HK-2 (cell line): ENCODE measurements at regions not wholly inside any gene's neighbourhood (a gene's known extent, or its start where the extent isn't known, plus 50 kb on each side); places are given as distances from the start of the nearest gene placed in this dataset.

Experiments
- DNase-seq: peaks from one replicate; pipeline ENCODE4 v3.0.0-alpha.2; 2018; ENCODE audit not compliant: unreplicated experiment

- no peak for DNase-seq
These were observed 599.7 kb downstream of the ARAP2 start for GRCh38 chr4:35644591-35644990.

- no peak for DNase-seq
These were observed 595.3 kb downstream of the ARAP2 start for GRCh38 chr4:35649011-35649410.

- DNase-seq = no peak
These were observed 594.5 kb downstream of the ARAP2 start for GRCh38 chr4:35649778-35650177.

GRCh38 chr4:35652197-35652596, 592.1 kb downstream of the ARAP2 start:
- DNase-seq = no peak

GRCh38 chr4:35653451-35653850, 590.9 kb downstream of the ARAP2 start:
- DNase-seq = no peak

GRCh38 chr4:35673137-35673536, 571.2 kb downstream of the ARAP2 start:
- no peak for DNase-seq

GRCh38 chr4:35684755-35685154, 559.6 kb downstream of the ARAP2 start:
- no peak for DNase-seq

GRCh38 chr4:35689870-35690269, 554.4 kb downstream of the ARAP2 start:
- no peak for DNase-seq

GRCh38 chr4:35690271-35690670, 554.0 kb downstream of the ARAP2 start:
- no peak for DNase-seq

- no peak for DNase-seq
These were observed 549.3 kb downstream of the ARAP2 start for GRCh38 chr4:35695003-35695402.

- no peak for DNase-seq
These were observed 548.9 kb downstream of the ARAP2 start for GRCh38 chr4:35695421-35695820.

GRCh38 chr4:35697210-35697736, 547.0 kb downstream of the ARAP2 start:
- DNase-seq = no peak

- DNase-seq = no peak
These were observed 543.7 kb downstream of the ARAP2 start for GRCh38 chr4:35700663-35701062.

GRCh38 chr4:35709080-35709479, 535.2 kb downstream of the ARAP2 start:
- DNase-seq = no peak

GRCh38 chr4:35710343-35710742, 534.0 kb downstream of the ARAP2 start:
- no peak for DNase-seq

- no peak for DNase-seq
These were observed 533.2 kb downstream of the ARAP2 start for GRCh38 chr4:35711127-35711526.

GRCh38 chr4:35723973-35724372, 520.3 kb downstream of the ARAP2 start:
- DNase-seq = no peak

- no peak for DNase-seq
These were observed 519.2 kb downstream of the ARAP2 start for GRCh38 chr4:35725131-35725530.

GRCh38 chr4:35730414-35730813, 513.9 kb downstream of the ARAP2 start:
- no peak for DNase-seq

GRCh38 chr4:35734381-35735098, 509.8 kb downstream of the ARAP2 start:
- no peak for DNase-seq

- no peak for DNase-seq
These were observed 505.0 kb downstream of the ARAP2 start for GRCh38 chr4:35739308-35739707.

- no peak for DNase-seq
These were observed 490.3 kb downstream of the ARAP2 start for GRCh38 chr4:35754047-35754446.

GRCh38 chr4:35757836-35758235, 486.5 kb downstream of the ARAP2 start:
- no peak for DNase-seq

GRCh38 chr4:35760807-35761206, 483.5 kb downstream of the ARAP2 start:
- DNase-seq = no peak
